Loucy (cell line): ENCODE measurements at regions not wholly inside any gene's neighbourhood (a gene's known extent, or its start where the extent isn't known, plus 50 kb on each side); places are given as distances from the start of the nearest gene placed in this dataset.

Experiments
- H2AFZ ChIP-seq: fragments of 200-600 bp; sonication (generic); 2 replicates; pipeline ENCODE4 v1.6.0; 2016; ENCODE audit warnings: antibody characterized with exemption, mild to moderate bottlenecking, low read length, moderate library complexity
- H3F3A ChIP-seq: fragments of 200-600 bp; 2 replicates; pipeline ENCODE4 v1.6.0; 2016; ENCODE audit warnings: antibody characterized with exemption, low read depth, mild to moderate bottlenecking
- H3K27me3 ChIP-seq: fragments of 200-600 bp; sonication (generic); 2 replicates; pipeline ENCODE4 v1.6.1; 2014; ENCODE audit warnings: low read length, mild to moderate bottlenecking; ENCODE audit not compliant: insufficient read depth, poor library complexity, severe bottlenecking
- H3K36me3 ChIP-seq: fragments of 200-600 bp; sonication (generic); 2 replicates; pipeline ENCODE4 v1.6.1; 2016; ENCODE audit warnings: low read length; ENCODE audit not compliant: insufficient read depth
- H3K4me1 ChIP-seq: fragments of 200-600 bp; sonication (generic); 2 replicates; pipeline ENCODE4 v1.5.1; 2014; ENCODE audit warnings: low read length, mild to moderate bottlenecking; ENCODE audit not compliant: insufficient read depth, poor library complexity, severe bottlenecking
- H3K4me2 ChIP-seq: fragments of 200-600 bp; sonication (generic); 2 replicates; pipeline ENCODE4 v1.6.0; 2014; ENCODE audit warnings: antibody characterized with exemption, low read length, low read depth, mild to moderate bottlenecking; ENCODE audit not compliant: poor library complexity, severe bottlenecking
- H3K4me3 ChIP-seq: fragments of 200-600 bp; sonication (generic); 2 replicates; pipeline ENCODE4 v1.5.1; 2014; ENCODE audit warnings: low read length, mild to moderate bottlenecking, mixed read lengths; ENCODE audit not compliant: poor library complexity, severe bottlenecking
- H3K79me2 ChIP-seq: fragments of 200-600 bp; sonication (generic); 2 replicates; pipeline ENCODE4 v1.6.1; 2014; ENCODE audit warnings: low read length; ENCODE audit not compliant: insufficient read depth
- H3K9ac ChIP-seq: fragments of 200-600 bp; sonication (generic); 2 replicates; pipeline ENCODE4 v1.6.0; 2014; ENCODE audit warnings: mild to moderate bottlenecking, low read depth, low read length, moderate library complexity; ENCODE audit not compliant: poor library complexity, severe bottlenecking
- H3K9me2 ChIP-seq: fragments of 200-600 bp; sonication (generic); replicated peaks from 2 replicates; pipeline ENCODE4 v1.6.1; 2016; ENCODE audit warnings: low read depth, low read length, mixed read lengths
- H3K9me3 ChIP-seq: fragments of 200-600 bp; sonication (generic); 2 replicates; pipeline ENCODE4 v1.6.1; 2014; ENCODE audit warnings: mild to moderate bottlenecking, antibody characterized with exemption, low read length, low read depth; ENCODE audit not compliant: insufficient read depth
- H4K20me1 ChIP-seq: fragments of 200-600 bp; sonication (generic); 2 replicates; pipeline ENCODE4 v1.6.0; 2014; ENCODE audit warnings: antibody characterized with exemption, low read length, mild to moderate bottlenecking; ENCODE audit not compliant: insufficient read depth, poor library complexity, severe bottlenecking
- EZH2phosphoT487 ChIP-seq: fragments of 200-600 bp; IDR thresholded peaks from 2 replicates; pipeline ENCODE4 v1.6.1; 2018; ENCODE audit warnings: antibody characterized with exemption, mild to moderate bottlenecking, moderate library complexity, borderline replicate concordance
- TF ChIP-seq, protein P1 (sequence below): fragments of 200-600 bp; sonication (generic); conservative IDR thresholded peaks from 2 replicates; pipeline ENCODE4 v1.5.1; 2014; ENCODE audit warnings: mild to moderate bottlenecking, antibody characterized with exemption, low read length

- Histone ChIP-seq H3K79me2 (no peaks in the 10 kb centered on the region), H3K9ac (no peak overlapping the region), H3K4me2 (no peak overlapping the region), H3F3A (no peaks in the 10 kb centered on the region), H3K27me3 (no peaks in the 10 kb centered on the region), H2AFZ (no peak overlapping the region), H3K9me2 (no peaks in the 10 kb centered on the region), H3K4me3 (no peak overlapping the region), H3K4me1 (no peaks in the 10 kb centered on the region), H3K9me3 (no peaks in the 10 kb centered on the region), H4K20me1 (no peaks in the 10 kb centered on the region), H3K36me3 (no peaks in the 10 kb centered on the region)
- TF ChIP-seq, protein P1, sequence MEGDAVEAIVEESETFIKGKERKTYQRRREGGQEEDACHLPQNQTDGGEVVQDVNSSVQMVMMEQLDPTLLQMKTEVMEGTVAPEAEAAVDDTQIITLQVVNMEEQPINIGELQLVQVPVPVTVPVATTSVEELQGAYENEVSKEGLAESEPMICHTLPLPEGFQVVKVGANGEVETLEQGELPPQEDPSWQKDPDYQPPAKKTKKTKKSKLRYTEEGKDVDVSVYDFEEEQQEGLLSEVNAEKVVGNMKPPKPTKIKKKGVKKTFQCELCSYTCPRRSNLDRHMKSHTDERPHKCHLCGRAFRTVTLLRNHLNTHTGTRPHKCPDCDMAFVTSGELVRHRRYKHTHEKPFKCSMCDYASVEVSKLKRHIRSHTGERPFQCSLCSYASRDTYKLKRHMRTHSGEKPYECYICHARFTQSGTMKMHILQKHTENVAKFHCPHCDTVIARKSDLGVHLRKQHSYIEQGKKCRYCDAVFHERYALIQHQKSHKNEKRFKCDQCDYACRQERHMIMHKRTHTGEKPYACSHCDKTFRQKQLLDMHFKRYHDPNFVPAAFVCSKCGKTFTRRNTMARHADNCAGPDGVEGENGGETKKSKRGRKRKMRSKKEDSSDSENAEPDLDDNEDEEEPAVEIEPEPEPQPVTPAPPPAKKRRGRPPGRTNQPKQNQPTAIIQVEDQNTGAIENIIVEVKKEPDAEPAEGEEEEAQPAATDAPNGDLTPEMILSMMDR: no peak
- no peak for TF ChIP-seq EZH2phosphoT487
These were observed 181.7 kb upstream of the CD180 start for GRCh38 chr5:67378256-67378655.

GRCh38 chr5:67377631-67378030, 181.0 kb upstream of the CD180 start:
- Histone ChIP-seq H3K4me1 (no peaks in the 10 kb centered on the region), H3K79me2 (no peaks in the 10 kb centered on the region), H3K36me3 (no peaks in the 10 kb centered on the region), H4K20me1 (no peaks in the 10 kb centered on the region), H3K9me2 (no peaks in the 10 kb centered on the region), H3K9ac (no peak overlapping the region), H3K9me3 (no peaks in the 10 kb centered on the region), H3K4me2 (no peak overlapping the region), H3F3A (no peaks in the 10 kb centered on the region), H2AFZ (no peak overlapping the region), H3K27me3 (no peaks in the 10 kb centered on the region), H3K4me3 (no peak overlapping the region)
- TF ChIP-seq EZH2phosphoT487: no peak
- TF ChIP-seq, protein P1: no peak

- H3K9me3 ChIP-seq: no peaks in the 10 kb centered on the region
- H4K20me1 ChIP-seq: no peaks in the 10 kb centered on the region
- no peaks in the 10 kb centered on the region for H3F3A ChIP-seq
- no peaks in the 10 kb centered on the region for H3K27me3 ChIP-seq
- H3K36me3 ChIP-seq: no peaks in the 10 kb centered on the region
- H3K4me3 ChIP-seq: no peak overlapping the region
- TF ChIP-seq, protein P1: peak; percentile 41
- no peak for TF ChIP-seq EZH2phosphoT487
- no peaks in the 10 kb centered on the region for H3K9me2 ChIP-seq
- no peaks in the 10 kb centered on the region for H3K79me2 ChIP-seq
- H3K4me1 ChIP-seq: no peaks in the 10 kb centered on the region
- H2AFZ ChIP-seq: no peak overlapping the region
- no peak overlapping the region for H3K4me2 ChIP-seq
- no peak overlapping the region for H3K9ac ChIP-seq
These were observed 179.0 kb upstream of the CD180 start for GRCh38 chr5:67375606-67376005.
